BLaER1 (cell line): ENCODE measurements at regions not wholly inside any gene's neighbourhood (a gene's known extent, or its start where the extent isn't known, plus 50 kb on each side); places are given as distances from the start of the nearest gene placed in this dataset.
"Not testable (repeated sequence)": the region's sequence is repeated elsewhere in the genome, so short reads cannot be mapped to it uniquely, and the experiment has no call there.

Experiments
- H3K27ac ChIP-seq: shearing (Covaris generic); formaldehyde crosslinking; 2 replicates; pipeline ENCODE4 v1.8.1; 2022
- H3K27me3 ChIP-seq: shearing (Covaris generic); formaldehyde crosslinking; 2 replicates; pipeline ENCODE4 v1.8.1; 2022
- H3K36me3 ChIP-seq: shearing (Covaris generic); formaldehyde crosslinking; 2 replicates; pipeline ENCODE4 v1.8.1; 2022
- H3K4me1 ChIP-seq: shearing (Covaris generic); formaldehyde crosslinking; 2 replicates; pipeline ENCODE4 v1.8.1; 2022
- H3K4me2 ChIP-seq: shearing (Covaris generic); formaldehyde crosslinking; 2 replicates; pipeline ENCODE4 v1.8.1; 2022
- H3K4me3 ChIP-seq: shearing (Covaris generic); formaldehyde crosslinking; 2 replicates; pipeline ENCODE4 v1.8.1; 2022
- H3K9ac ChIP-seq: shearing (Covaris generic); formaldehyde crosslinking; 2 replicates; pipeline ENCODE4 v1.8.1; 2022
- H3K9me3 ChIP-seq: shearing (Covaris generic); formaldehyde crosslinking; 2 replicates; pipeline ENCODE4 v1.8.1; 2022
- H4K20me1 ChIP-seq: shearing (Covaris generic); formaldehyde crosslinking; 2 replicates; pipeline ENCODE4 v1.8.1; 2022
- Cebpa-rat ChIP-seq: shearing (Covaris generic); IDR thresholded peaks from 2 replicates; pipeline ENCODE4 v1.8.1; 2022

DNA sequence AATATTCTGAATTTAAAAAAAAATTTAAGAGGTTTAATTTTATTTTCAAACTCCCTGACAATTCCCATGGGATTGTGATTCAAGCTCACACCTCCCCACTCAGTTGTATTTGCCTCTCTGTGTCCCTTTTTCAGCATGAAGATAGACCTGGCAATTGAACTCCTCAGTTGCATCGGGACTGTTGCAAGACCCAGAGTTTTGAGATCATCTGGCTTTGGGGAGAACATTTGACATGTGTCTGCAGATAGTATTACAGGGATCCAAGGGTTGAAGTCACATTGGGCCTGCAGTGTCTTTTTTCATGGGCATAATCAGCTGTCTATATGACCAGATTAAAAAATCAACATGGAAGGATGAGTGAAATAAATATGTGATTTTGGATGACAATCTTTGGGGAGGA is 91.1 kb upstream of the EOMES start:
- no peaks in the 10 kb centered on the region for H3K9me3 ChIP-seq
- no peak overlapping the region for H3K27ac ChIP-seq
- no peaks in the 10 kb centered on the region for H3K36me3 ChIP-seq
- no peak overlapping the region for H3K4me2 ChIP-seq
- H3K27me3 ChIP-seq: no peaks in the 10 kb centered on the region
- no peak for TF ChIP-seq Cebpa-rat
- no peak overlapping the region for H3K9ac ChIP-seq
- no peaks in the 10 kb centered on the region for H4K20me1 ChIP-seq
- H3K4me3 ChIP-seq: no peak overlapping the region
- no peaks in the 10 kb centered on the region for H3K4me1 ChIP-seq

DNA sequence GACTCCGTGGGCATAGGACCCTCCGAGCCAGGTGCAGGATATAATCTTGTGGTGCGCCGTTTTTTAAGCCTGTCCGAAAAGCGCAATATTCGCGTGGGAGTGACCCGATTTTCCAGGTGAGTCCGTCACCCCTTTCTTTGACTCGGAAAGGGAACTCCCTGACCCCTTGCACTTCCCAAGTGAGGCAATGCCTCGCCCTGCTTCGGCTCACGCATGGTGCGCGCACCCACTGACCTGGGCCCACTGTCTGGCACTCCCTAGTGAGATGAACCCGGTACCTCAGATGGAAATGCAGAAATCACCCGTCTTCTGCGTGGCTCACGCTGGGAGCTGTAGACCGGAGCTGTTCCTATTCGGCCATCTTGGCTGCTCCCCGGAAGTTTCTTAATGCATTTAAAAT is 99.5 kb upstream of the EOMES start:
- H3K9ac ChIP-seq, H3K27ac ChIP-seq: not testable (repeated sequence)

DNA sequence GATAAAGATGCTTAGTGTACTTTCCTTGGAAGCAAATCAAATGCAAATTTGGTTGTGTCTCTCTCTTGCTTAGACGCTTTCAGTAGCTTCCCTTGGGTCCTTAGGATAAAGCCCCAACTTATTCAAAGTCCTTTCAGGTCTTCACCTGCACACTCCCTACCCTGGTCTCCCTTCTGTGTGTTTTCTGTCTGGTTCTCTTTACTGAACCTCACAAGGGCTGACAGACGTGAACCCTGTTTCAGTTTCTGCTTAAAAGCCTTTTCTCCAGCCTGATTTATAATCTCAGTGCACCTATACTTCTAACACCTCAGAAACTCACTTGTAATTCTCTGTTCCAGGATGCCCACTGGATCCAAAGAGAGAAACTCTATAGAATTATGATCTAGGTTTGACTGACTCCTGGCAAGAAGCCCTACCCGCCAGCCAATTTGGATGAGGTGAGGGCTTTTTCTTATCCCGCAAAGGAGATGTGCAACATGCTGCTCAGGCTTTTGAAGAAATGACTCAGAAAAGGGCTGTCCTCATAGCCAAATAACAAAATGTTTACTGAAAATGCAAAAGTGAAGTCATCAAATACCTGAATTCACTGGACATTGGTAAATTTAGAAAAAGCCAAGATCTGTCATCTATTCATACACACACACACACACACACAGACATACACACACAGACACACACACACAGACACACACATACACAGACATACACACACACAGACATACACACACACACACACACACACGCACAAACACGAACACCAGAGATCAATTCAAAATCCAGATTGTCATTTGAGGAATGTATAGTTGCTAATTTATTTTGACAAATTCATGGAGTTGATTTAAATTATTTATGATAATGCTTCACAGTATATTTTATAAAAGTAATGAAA is 102.4 kb upstream of the EOMES start:
- Histone ChIP-seq H3K9me3 (no peaks in the 10 kb centered on the region), H3K9ac (no peak overlapping the region), H3K27ac (no peak overlapping the region), H3K4me2 (no peak overlapping the region), H3K27me3 (no peaks in the 10 kb centered on the region), H3K36me3 (no peaks in the 10 kb centered on the region), H3K4me3 (no peak overlapping the region), H3K4me1 (no peaks in the 10 kb centered on the region), H4K20me1 (no peaks in the 10 kb centered on the region)
- no peak for TF ChIP-seq Cebpa-rat

More for the DNA sequence above, 99.5 kb upstream of the EOMES start:
- H3K9me3 ChIP-seq, H3K27me3 ChIP-seq, H3K4me2 ChIP-seq, H4K20me1 ChIP-seq, H3K4me3 ChIP-seq, H3K4me1 ChIP-seq, H3K36me3 ChIP-seq: not testable (repeated sequence)

DNA sequence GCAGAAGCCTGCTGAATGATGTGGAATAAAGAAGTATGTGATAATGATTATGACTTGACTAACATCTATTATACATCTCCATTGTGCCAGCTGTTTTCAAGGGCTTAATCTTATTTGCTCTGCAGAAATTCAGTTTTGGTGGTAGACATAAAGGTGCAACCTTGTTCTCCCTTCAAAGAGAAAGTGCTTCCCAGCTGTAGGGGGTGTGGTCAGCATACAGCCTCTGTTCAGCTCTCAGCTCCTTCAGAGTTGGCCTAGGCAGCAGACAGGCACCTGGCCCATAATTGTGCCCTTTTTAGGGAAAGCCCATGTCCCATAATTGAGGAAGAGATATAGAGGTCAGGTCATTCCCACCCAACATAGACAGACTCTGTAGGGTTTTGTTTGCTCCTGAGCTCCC is 104.3 kb upstream of the EOMES start:
- H3K27me3 ChIP-seq: no peaks in the 10 kb centered on the region
- H4K20me1 ChIP-seq: no peaks in the 10 kb centered on the region
- no peaks in the 10 kb centered on the region for H3K36me3 ChIP-seq
- H3K9ac ChIP-seq: no peak overlapping the region
- H3K9me3 ChIP-seq: no peaks in the 10 kb centered on the region
- H3K27ac ChIP-seq: no peak overlapping the region
- no peaks in the 10 kb centered on the region for H3K4me1 ChIP-seq
- no peak overlapping the region for H3K4me2 ChIP-seq
- no peak overlapping the region for H3K4me3 ChIP-seq
- TF ChIP-seq Cebpa-rat: no peak

DNA sequence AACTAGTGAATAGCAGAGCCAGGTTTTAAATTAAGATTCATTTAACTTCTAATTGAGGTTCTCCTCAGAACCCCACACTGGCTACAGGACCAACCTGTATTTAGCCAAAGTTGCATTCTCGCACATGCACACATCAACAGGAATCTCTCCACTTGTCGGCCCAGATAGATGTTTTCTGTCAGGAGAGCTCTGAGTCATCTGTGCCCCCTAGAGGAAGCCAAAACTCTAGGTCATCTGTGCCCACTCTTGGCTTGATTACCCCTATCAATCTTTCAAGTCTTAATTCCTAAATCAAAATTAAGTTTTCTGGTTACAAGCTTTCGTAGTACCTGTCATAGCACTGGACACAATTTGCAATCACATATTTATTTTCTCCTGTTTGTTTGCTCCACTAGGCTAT is 104.9 kb upstream of the EOMES start:
- no peak for TF ChIP-seq Cebpa-rat
- no peaks in the 10 kb centered on the region for H4K20me1 ChIP-seq

DNA sequence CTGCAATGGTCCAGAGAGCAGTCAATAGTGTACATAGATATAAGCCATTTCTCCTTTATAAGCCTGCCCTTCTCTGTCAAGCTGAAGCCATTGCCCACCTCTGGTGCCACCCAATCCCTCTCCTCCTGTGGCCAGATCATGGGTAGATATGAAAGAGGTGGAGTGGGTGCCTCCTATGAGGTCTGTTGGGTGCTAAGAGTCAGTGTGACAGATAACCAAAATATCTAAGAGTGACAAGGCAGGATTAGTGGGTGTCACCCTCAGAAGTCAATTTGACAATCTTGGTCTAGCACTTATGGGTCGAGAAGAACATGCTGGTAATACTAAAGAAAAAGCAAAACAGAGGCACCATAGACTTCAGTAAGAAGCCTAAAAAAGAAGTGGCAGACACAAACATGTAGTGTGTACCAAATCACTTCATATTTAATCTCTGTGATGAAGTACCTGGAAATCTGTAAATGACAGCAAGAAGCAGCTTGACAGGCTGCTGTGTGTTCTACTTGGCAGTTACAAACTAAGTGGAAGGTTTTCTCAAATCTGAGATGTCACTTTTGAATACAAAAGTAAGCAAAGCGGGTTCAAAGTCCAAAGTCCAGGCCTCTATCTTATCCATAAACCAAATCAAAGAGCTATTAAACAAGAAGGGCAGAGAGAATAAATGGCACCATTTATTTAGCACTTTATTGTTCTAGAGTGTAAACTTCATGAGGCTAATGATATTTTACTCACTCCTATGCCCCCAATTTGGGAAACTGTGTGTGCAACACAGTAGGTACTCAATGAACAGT is 118.9 kb upstream of the EOMES start:
- Histone ChIP-seq H3K27me3 (no peaks in the 10 kb centered on the region), H4K20me1 (no peaks in the 10 kb centered on the region), H3K4me2 (no peak overlapping the region), H3K27ac (no peak overlapping the region), H3K4me1 (no peaks in the 10 kb centered on the region), H3K4me3 (no peak overlapping the region), H3K36me3 (no peaks in the 10 kb centered on the region), H3K9me3 (no peaks in the 10 kb centered on the region; the same call in 1 of the 2 replicates), H3K9ac (no peak overlapping the region)
- TF ChIP-seq Cebpa-rat: no peak

More for the DNA sequence above, 104.9 kb upstream of the EOMES start:
- Histone ChIP-seq H3K36me3 (no peaks in the 10 kb centered on the region), H3K27ac (no peak overlapping the region), H3K4me2 (no peak overlapping the region), H3K9ac (no peak overlapping the region), H3K4me3 (no peak overlapping the region), H3K27me3 (no peaks in the 10 kb centered on the region), H3K9me3 (no peaks in the 10 kb centered on the region), H3K4me1 (no peaks in the 10 kb centered on the region)

DNA sequence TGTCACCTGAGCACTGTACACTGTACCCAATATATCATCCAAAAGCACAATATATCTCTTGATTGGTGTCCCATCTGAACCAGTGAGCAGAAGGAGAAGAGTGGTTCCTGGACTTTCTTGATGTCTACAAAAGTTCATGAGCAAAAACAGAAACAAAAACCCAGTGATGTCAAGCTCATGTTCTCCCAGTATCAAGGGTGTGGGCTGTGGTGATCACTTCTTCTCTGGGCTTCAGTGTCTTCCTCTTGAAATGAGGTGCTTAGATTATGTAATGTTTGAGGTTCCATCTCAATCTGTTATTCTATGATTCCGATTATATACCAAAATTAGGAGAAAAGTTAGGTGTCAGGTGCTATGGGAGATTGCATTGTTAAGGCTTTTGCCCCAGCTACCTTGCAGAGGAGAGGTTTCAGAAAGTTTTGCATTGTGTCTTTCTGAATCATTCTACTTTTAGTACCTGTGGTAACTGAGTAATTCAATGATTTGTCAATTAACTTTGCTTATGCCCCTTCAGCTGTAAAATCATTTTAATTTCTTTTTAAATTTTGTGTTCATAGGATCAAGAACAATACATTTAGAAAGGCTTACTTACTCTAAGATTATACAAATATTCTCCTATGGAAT is 122.0 kb upstream of the EOMES start:
- Histone ChIP-seq H3K4me2 (no peak overlapping the region), H3K36me3 (no peaks in the 10 kb centered on the region), H3K27me3 (no peaks in the 10 kb centered on the region), H3K4me1 (no peaks in the 10 kb centered on the region), H4K20me1 (no peaks in the 10 kb centered on the region), H3K9ac (no peak overlapping the region), H3K9me3 (no peaks in the 10 kb centered on the region), H3K27ac (no peak overlapping the region), H3K4me3 (no peak overlapping the region)
- TF ChIP-seq Cebpa-rat: no peak

DNA sequence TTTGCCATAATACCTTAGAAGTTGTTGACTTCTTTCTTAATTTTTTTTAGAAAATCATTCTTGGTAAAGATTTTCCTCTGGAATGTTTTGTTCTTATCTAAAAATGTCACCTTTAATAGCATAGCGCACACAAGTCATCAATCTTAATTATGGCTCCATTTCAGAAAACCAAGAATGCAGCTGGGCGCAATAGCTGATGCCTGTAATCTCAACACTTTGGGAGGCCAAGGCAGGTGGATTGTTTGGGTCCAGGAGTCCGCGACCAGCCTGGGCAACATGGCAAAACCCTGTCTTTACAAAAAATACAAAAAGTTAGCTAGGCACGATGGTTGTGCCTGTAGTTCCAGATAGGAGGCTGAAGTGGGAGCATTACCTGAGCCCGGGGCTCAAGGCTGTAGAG is 125.6 kb upstream of the EOMES start:
- Histone ChIP-seq H3K9ac (no peak overlapping the region), H3K27ac (no peak overlapping the region), H3K9me3 (peaks cover 15% of the 10 kb centered on the region), H3K27me3 (no peaks in the 10 kb centered on the region), H3K4me3 (no peak overlapping the region), H3K4me2 (no peak overlapping the region), H4K20me1 (no peaks in the 10 kb centered on the region), H3K4me1 (no peaks in the 10 kb centered on the region), H3K36me3 (no peaks in the 10 kb centered on the region)
- no peak for TF ChIP-seq Cebpa-rat

DNA sequence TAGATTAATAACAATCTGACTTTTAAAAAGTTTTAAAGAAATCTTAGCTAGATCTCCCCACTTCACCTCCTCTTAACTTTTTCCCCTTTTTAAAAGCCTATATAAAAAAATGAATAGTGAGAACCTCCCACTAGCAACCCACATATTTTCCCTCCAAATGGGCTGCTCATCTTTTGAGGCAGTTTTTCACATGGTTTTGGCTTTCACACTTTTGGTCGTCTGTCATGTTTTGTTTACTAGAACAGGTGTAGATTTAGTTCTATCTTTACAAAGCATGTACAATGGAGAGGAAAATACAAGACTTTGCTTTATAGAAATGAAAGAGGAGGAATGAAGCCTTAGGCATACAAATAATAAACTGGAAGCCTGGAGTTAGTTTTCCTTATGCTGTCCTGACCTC is 126.7 kb upstream of the EOMES start:
- no peaks in the 10 kb centered on the region for H3K27me3 ChIP-seq
- no peak overlapping the region for H3K4me2 ChIP-seq
- H3K9ac ChIP-seq: no peak overlapping the region
- TF ChIP-seq Cebpa-rat: no peak
- H3K9me3 ChIP-seq: peaks cover 26% of the 10 kb centered on the region
- no peaks in the 10 kb centered on the region for H3K36me3 ChIP-seq
- no peak overlapping the region for H3K4me3 ChIP-seq
- no peaks in the 10 kb centered on the region for H3K4me1 ChIP-seq
- H3K27ac ChIP-seq: no peak overlapping the region
- H4K20me1 ChIP-seq: no peaks in the 10 kb centered on the region

DNA sequence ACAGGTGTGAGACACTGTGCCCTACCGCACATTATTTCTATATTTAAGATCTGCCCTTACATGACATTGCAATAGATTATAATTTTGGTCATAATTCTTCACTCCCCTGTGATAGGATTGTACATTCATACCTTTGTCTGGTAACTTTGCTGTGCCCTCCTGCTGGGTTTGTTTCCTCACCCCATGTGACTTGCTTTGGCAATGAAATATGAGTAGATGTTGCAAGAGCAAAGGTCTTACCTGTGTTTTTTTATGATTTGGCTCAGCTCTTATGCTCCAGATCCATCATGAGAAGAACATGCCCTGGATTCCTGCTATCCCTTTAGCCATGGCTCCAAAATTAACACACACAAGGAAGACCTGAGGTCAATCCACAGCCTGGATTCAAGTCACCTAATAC is 137.7 kb upstream of the EOMES start:
- no peak overlapping the region for H3K9ac ChIP-seq
- no peak for TF ChIP-seq Cebpa-rat
- H3K9me3 ChIP-seq: peaks cover 8% of the 10 kb centered on the region

More for the DNA sequence above, 137.7 kb upstream of the EOMES start:
- Histone ChIP-seq H3K4me1 (no peaks in the 10 kb centered on the region), H3K36me3 (no peaks in the 10 kb centered on the region), H4K20me1 (no peaks in the 10 kb centered on the region), H3K27ac (no peak overlapping the region), H3K4me3 (no peak overlapping the region), H3K27me3 (no peaks in the 10 kb centered on the region), H3K4me2 (no peak overlapping the region)
